Adrenal gland (tissue), 9 donors: ENCODE measurements at regions not wholly inside any gene's neighbourhood (a gene's known extent, or its start where the extent isn't known, plus 50 kb on each side); places are given as distances from the start of the nearest gene placed in this dataset.

Experiments used
- DNase-seq, 7 donors: peaks; one replicate each; pipeline ENCODE4 v3.0.0-alpha.2; 2019 to 2020
- H3K27ac ChIP-seq, 5 donors: fragments of 200-600 bp; sonication (generic) in 4 of 5; 1 replicate in 3 of 5; 2 replicates in 2 of 5; pipeline versions ENCODE4 v1.5.1 to v1.8.0; 2016 to 2020; ENCODE audit warnings: mild to moderate bottlenecking in 1 of 5
- H3K27me3 ChIP-seq: fragments of 200-600 bp; 2 replicates; pipeline ENCODE4 v1.8.0; 2021
- H3K36me3 ChIP-seq, 2 donors: fragments of 200-600 bp; replicated peaks in 1 of 2; 1 replicate in 1 of 2; 2 replicates in 1 of 2; pipeline versions ENCODE4 v1.5.1 to v1.8.0; 2018 to 2022
- H3K4me1 ChIP-seq, 2 donors: fragments of 200-600 bp; replicated peaks in 1 of 2; 1 replicate in 1 of 2; 2 replicates in 1 of 2; pipeline versions ENCODE4 v1.5.1 to v1.8.0; 2018 to 2021
- H3K4me3 ChIP-seq, 4 donors: fragments of 200-600 bp; sonication (generic) in 3 of 4; one replicate each; pipeline ENCODE4 v1.5.1; 2016 to 2018
- H3K9me3 ChIP-seq, 3 donors: fragments of 200-600 bp; sonication (generic) in 1 of 3; replicated peaks in 1 of 3; 1 replicate in 2 of 3; 2 replicates in 1 of 3; pipeline versions ENCODE4 v1.5.1 to v1.8.0; 2016 to 2021
- POLR2A ChIP-seq, 2 donors: fragments of 450-650 bp; IDR thresholded peaks; one replicate each; pipeline ENCODE4 v1.6.1; 2017; ENCODE audit warnings: antibody characterized with exemption in 2 of 2, mild to moderate bottlenecking in 2 of 2, moderate library complexity in 1 of 2
- WGBS, 4 donors: extraction: QIAGEN DNeasy Blood & Tissue Kit in 2 of 4; methylation state at CpG; one replicate each; pipeline versions ENCODE4 v1.1.5 to v1.1.7; 2013 to 2017; 5-methylcytosine and 5-hydroxymethylcytosine counted together
- intact Hi-C, 2 donors: fragments of 100-400 bp; cut with DNase I; formaldehyde crosslinking; loops; one replicate each; pipeline versions ENCODE4 v1.14.1 to v1.15.0; 2022 to 2023
- TF ChIP-seq, protein P1 (sequence below), 6 experiments: fragments of 450-650 bp in 4 of 6; fragments of 200-600 bp in 2 of 6; sonication (generic) in 1 of 6; IDR thresholded peaks; 1 replicate in 5 of 6; 2 replicates in 1 of 6; pipeline versions ENCODE4 v1.5.1 to v1.8.0; 2016 to 2021; ENCODE audit warnings: antibody characterized with exemption in 6 of 6, mild to moderate bottlenecking in 2 of 6, moderate library complexity in 1 of 6
- donor health status: healthy with polysubstance abuse.
- donor health status: Bipolar disorder and iron deficiency.
- donor health status: DM: yes; HTN: yes; CAD: no.
- donor health status: DM: no; HTN: no; CAD: no.
- donor health status: DM: no; HTN: no; CAD: no.

DNA sequence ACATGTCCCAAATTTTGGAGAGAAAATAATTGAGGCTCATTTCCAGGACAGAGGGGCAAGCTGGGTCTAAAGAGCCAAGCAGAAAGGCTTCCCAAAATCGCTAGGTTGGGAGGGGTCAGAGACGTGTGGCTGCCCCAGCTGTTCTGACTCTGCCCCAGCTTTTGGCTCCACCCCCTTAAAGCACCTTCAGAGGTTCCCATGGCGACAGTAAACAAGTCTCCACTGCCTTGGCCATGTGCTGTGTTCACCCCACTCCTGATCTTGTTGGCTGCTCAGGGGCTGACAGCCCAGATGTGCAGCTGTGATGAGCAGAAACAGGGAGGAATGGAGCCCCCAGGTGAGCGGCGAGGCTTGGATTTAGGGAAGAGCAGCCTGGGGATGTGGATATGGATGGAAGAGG lies 72.8 kb upstream of the SPTLC3 start:
- no peak for DNase-seq
- intact Hi-C loops: no loop called here
- Histone ChIP-seq H3K27me3 (no peaks in the 10 kb centered on the region), H3K4me3 (no peak overlapping the region), H3K27ac (no peak overlapping the region), H3K36me3 (no peaks in the 10 kb centered on the region), H3K4me1 (no peaks in the 10 kb centered on the region), H3K9me3 (no peaks in the 10 kb centered on the region)
- WGBS, 4 donors: 63 to 90% (median 75%) methylated on average over 3 to 5 of the region's 5 CpGs
- TF ChIP-seq POLR2A (IDR thresholded peaks at IDR 0.05): no peak
- TF ChIP-seq, protein P1, sequence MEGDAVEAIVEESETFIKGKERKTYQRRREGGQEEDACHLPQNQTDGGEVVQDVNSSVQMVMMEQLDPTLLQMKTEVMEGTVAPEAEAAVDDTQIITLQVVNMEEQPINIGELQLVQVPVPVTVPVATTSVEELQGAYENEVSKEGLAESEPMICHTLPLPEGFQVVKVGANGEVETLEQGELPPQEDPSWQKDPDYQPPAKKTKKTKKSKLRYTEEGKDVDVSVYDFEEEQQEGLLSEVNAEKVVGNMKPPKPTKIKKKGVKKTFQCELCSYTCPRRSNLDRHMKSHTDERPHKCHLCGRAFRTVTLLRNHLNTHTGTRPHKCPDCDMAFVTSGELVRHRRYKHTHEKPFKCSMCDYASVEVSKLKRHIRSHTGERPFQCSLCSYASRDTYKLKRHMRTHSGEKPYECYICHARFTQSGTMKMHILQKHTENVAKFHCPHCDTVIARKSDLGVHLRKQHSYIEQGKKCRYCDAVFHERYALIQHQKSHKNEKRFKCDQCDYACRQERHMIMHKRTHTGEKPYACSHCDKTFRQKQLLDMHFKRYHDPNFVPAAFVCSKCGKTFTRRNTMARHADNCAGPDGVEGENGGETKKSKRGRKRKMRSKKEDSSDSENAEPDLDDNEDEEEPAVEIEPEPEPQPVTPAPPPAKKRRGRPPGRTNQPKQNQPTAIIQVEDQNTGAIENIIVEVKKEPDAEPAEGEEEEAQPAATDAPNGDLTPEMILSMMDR (IDR thresholded peaks at IDR 0.05): no peak

DNA sequence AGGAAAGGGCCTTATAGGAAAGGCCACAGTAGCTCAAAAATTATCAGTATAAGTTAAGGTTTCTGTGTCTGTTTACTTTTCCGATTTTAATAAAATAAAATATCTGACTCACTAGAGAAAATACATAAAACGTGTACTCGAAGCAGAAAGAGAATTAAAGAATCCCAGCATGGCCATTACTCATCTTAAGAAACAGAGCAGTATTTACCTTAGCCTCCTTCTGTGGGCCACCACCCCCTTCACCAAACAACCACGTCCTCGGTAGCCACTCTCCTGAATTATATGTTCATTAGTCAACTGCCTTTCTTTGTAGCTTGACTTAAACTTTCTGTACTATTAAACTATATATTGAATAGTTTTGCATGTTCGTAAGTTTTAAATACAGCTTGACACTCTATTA lies 72.2 kb upstream of the SPTLC3 start:
- H3K4me1 ChIP-seq: no peaks in the 10 kb centered on the region
- no peaks in the 10 kb centered on the region for H3K36me3 ChIP-seq
- H3K27me3 ChIP-seq: no peaks in the 10 kb centered on the region
- H3K9me3 ChIP-seq: no peaks in the 10 kb centered on the region
- WGBS, 4 donors: 67 to 79% (median 75%) methylated on average over 6 of the region's 6 CpGs
- TF ChIP-seq POLR2A (IDR thresholded peaks at IDR 0.05): no peak
- TF ChIP-seq, protein P1 (IDR thresholded peaks at IDR 0.05): no peak
- intact Hi-C loops: no loop called here
- no peak overlapping the region for H3K27ac ChIP-seq
- no peak for DNase-seq
- no peak overlapping the region for H3K4me3 ChIP-seq

DNA sequence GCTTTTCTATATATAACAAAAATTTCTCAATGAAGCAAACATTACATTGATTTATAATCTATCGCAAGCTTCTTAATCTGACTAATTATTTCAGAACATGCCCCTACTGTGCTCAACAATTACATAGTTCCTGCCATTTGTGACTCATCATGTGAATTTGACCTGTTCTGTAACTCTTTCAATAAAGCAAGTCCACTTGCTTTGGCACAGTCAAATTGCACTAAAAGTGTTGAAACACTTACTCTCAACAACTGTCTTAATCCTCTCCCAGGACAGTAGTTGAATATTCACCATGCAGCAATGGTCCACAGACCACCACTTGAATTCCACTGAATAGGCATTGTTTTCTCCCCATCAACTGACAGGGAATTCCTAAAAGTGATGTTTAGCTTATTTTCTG lies 67.7 kb upstream of the SPTLC3 start:
- 89 to 99% (median 93%) methylated on average over 1 of the region's 1 CpG for WGBS, 4 donors
- TF ChIP-seq POLR2A (IDR thresholded peaks at IDR 0.05): no peak
- TF ChIP-seq, protein P1 (IDR thresholded peaks at IDR 0.05): no peak
- Histone ChIP-seq H3K36me3 (no peaks in the 10 kb centered on the region), H3K4me3 (no peak overlapping the region), H3K27me3 (no peaks in the 10 kb centered on the region), H3K27ac (no peak overlapping the region), H3K4me1 (no peaks in the 10 kb centered on the region), H3K9me3 (no peaks in the 10 kb centered on the region)
- intact Hi-C loops: no loop called here
- DNase-seq: no peak

DNA sequence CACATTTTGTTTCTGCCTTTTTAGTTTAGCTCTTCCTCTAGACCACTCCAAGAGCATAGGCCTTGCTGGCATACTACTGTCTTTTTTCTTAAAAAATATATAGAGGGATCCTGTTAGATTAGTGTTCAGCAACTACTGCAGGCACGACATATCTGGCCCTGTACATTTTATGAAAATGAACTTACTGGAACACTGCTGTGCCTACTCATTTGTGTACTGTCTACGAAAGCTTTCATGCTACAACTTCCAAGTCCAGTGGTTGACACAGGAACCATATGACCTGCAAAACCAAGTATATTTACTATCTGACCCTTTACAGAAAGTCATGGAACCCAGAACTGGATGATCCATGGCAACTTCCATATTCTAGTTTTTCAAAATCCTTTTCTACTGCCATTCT lies 66.6 kb upstream of the SPTLC3 start:
- Histone ChIP-seq H3K27me3 (no peaks in the 10 kb centered on the region), H3K36me3 (no peaks in the 10 kb centered on the region), H3K9me3 (no peaks in the 10 kb centered on the region), H3K4me1 (no peaks in the 10 kb centered on the region), H3K27ac (no peak overlapping the region), H3K4me3 (no peak overlapping the region)
- TF ChIP-seq POLR2A (IDR thresholded peaks at IDR 0.05): no peak
- TF ChIP-seq, protein P1 (IDR thresholded peaks at IDR 0.05): no peak
- no peak for DNase-seq
- 44 to 83% (median 58%) methylated on average over 2 of the region's 2 CpGs for WGBS, 4 donors
- intact Hi-C loops: no loop called here
